GM18508 (cell line): ENCODE measurements at regions not wholly inside any gene's neighbourhood (a gene's known extent, or its start where the extent isn't known, plus 50 kb on each side); places are given as distances from the start of the nearest gene placed in this dataset.

Experiments
- ATAC-seq: cut with Tn5 transposase; IDR thresholded peaks from one replicate; pipeline ENCODE4 v1.9.1; 2021; ENCODE audit warnings: moderate number of reproducible peaks; ENCODE audit not compliant: insufficient read depth, unreplicated experiment

DNA sequence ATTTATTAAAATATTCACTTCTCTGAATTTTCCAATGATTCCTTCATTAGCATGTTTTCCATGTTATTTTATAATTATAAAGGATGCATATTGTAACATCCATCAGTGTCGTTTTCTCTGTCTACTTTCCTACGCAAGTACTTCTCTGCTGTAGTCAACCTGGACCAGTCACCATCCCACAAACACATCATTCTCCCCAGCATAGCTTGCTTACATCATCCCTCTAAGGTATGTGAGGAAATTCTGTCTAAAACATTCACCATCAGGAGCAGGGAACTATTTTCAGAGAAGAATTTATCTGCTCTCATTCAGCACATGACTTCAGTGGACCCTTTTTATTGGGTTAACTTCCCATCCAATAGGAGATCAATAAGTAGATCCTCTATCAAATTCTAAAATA is 806.1 kb upstream of the ARGLU1 start:
- ATAC-seq, result no peak

DNA sequence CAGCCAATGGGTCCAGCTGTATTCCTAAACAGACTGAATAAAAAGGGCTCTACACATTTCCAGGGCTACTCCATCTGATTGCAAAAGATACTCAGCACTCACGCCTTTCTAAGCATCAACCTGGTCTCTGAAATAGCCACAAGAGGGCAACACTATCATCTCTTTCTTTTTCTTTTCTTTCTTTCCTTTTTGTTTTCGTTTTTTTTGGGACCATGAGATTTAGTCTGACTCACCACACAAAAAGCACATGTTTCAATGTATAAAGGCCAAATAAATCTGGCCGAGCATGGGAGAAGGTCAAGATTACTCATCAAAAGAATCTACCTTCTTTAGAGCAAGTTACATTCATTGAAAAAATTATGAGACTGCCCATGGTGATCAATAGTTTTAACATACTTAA is 805.6 kb upstream of the ARGLU1 start:
- no peak for ATAC-seq

DNA sequence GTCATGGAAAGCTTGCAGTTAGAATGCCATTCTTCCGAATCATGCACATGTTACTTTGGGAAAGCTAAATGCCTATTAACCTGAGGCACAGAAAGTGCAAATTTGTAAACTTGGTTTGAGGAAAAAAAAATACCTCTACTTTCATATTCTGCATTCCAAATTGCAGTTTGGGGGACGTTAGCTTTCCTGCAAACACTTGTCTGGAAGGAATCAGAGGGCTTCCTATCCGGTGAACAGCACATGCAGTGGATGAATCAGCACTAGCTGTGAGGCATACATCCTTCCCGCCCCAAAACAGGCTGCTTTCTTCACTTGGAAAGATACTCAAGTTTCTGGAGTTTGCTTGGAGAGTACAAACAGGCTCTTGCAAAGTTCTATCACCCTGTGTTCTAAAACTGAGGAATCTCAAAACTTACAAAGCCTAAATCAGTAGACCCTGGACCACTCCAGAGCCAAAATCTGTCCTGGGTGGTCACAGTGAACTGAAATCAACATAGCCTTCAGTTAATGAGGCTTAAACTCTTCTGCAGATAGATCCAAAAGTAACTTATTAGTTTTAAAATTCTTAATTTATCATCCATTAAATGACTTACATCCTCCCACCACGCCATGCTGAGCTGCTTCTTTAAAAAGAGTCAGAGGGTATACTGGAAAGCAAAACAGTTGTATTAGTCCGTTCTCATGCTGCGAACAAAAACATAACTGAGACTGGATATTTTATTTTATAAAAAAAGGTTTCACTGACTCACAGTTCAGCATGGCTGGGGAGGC is 802.3 kb upstream of the ARGLU1 start:
- no peak for ATAC-seq

DNA sequence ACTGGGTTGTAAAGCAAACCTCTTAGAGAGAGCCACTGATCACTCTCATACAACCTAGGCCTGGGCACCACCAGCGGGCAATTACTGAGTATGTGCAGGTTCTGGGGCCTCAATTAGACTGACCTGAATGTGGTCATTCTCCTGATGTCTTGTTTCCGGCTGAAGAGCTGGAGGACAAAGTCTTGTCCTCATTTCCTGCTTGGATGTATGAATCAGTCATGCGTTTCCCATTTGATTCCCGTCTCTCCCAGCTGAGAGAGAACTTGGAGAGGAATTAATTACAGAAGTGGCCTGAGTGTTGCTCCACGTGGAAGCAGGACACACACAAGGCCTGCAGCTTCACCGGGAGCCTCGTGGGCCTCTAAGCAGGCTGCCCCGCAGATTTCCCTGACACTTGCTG is 799.3 kb upstream of the ARGLU1 start:
- ATAC-seq, result no peak

- no peak for ATAC-seq
Measured at GRCh38 chr13:107365466-107366215, 797.7 kb upstream of the ARGLU1 start.

DNA sequence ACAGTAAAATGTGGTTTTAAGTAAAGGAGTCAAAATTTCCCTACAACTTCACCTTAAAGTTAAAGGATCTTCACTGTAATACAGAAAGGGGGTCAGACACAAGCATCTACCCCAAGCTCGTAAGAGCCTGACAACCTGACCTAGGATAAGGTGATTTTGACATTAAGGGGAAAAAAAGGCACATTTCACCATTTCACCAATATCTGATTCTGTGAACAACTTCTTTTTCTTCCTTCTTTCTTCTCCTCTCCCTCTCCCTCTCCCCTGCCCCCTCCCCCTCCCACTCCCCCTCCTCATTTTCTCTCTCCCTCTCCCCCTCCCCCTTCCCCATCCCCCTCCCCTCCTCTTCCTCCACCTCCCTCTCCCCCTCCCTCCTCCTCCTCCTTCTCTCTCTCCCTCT is 796.7 kb upstream of the ARGLU1 start:
- ATAC-seq, result no peak

DNA sequence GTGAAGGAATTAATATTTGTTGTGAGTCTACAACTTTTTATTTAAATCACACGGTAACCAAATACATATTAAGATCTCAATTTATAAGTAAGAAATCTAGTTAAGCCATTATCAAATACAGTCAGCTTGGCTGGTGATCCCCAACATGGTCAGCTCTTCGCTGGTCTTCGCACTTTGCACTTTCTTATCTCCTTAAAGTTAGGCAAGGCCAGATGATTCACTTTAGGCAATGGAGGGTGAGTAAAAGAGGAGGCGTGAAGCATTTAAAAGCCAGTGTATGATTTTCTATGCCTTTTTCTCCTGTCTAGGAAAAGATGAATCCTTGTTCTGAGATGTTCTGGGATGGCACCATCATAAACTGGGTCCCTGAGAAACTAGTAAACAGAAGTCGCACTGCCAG is 793.7 kb upstream of the ARGLU1 start:
- ATAC-seq, result no peak

GRCh38 chr13:107360010-107360409 is 792.1 kb upstream of the ARGLU1 start:
- no peak for ATAC-seq

DNA sequence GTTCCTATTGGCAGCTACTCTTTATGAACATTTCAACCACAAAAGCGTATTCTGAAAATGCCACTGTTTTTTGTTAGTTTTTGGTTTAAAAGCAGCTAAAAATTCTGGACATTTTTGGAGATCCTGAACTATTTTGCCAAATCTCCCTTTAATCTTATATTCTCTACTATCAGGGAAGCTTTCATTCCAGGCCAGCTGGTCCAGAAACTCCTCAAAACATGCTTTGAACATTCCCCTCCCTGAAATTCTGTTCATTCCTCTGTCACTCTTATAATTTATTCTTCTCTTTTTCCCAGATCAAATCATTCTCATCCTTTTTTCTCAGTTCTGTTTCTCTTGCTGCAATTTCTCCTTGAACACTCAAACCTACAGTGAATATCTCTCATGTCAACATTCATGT is 790.9 kb upstream of the ARGLU1 start:
- ATAC-seq, result no peak

- no peak for ATAC-seq
Measured at GRCh38 chr13:107351305-107351704, 783.4 kb upstream of the ARGLU1 start.

DNA sequence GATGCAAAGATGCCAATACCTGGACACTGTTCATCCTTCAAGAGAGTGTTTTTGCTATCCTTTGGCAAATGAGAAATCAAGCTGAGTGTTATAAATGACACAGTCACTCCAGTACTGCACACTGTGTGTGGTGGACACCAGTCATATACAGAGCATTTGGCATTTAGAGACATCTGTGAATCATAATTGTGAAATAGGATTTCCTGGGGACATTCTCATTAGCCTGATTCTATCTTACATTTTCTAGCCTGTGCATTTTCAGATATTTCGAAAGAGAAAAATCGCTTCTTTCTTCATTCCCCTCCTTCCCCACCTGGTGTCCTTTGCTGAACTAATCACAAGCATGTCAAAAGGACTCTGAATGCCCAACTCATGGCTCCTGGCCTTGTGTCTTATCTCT is 781.0 kb upstream of the ARGLU1 start:
- ATAC-seq, result no peak

- ATAC-seq, result no peak
Measured at GRCh38 chr13:107348471-107348870, 780.5 kb upstream of the ARGLU1 start.

DNA sequence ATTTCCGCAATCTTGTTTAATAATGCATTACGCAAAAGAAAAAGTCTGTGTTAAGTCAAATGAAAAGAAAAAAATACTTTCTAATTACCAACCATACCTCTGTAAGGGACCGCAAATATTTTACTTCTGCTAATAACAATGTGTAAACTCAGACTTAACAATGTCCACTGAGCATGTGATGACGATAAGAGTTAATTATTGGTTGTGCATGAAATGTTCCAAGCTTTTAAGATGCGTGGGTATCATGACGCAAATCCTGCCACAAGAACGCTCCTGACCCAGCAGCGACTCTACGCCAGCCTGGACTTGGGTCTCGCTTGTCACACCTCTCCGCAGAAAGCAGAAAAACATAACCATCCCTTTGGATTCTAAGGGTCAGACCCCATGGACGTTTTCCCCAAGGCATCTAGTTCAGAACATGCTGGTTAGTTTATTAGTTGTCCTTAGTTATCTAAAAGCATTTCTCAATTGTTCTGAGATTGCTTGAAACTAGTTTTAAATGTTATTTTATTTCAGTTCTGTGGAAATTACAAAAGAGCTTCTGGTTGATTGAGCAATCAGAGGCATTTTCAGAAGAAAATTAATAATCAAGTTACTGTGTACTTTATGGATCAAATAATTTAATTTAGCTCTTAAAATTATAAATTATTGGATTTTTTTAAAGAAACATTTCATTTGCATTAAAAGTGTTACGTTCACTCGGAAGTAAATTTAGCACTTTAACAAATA is 779.9 kb upstream of the ARGLU1 start:
- ATAC-seq, result no peak

GRCh38 chr13:107342747-107343146 is 774.8 kb upstream of the ARGLU1 start:
- ATAC-seq, result no peak

- ATAC-seq, result no peak
Measured at GRCh38 chr13:107339209-107339608, 771.3 kb upstream of the ARGLU1 start.

DNA sequence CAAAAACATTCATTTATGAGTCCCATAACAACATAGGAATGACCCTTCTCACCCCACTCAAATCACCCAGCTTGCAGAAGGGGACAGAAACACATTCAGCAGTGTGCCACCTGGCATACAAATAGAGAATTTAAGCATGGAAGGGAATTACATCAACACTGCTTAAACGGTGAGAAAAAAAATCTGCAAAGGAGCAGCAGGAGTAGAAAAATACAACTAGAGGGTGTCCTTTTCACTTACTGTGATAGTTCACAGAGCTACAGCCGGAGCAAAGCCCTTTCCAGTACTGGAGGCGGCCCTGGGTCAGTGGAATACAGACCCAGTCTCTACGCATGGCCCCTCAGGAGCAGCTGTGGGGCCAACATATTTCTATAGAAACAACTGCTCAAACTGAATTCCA is 764.3 kb upstream of the ARGLU1 start:
- ATAC-seq, result no peak

DNA sequence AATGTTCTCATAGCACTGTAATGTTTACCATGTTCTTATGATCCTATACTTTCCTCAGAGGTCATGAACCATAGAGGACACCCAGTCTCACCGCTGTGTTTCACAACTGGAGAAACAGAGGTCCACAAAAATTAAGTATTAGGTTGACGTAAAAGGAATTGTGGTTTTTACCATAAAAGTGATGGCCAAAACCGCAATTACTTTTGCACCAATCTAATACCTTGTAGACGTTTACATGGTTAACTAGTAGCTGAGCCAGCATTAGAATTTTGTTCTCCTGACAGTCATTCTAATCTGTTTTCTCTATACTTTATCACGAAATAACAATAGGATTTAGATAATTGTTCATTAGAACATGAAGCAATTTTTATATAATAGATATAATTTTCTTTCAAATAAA is 763.4 kb upstream of the ARGLU1 start:
- ATAC-seq, result no peak

DNA sequence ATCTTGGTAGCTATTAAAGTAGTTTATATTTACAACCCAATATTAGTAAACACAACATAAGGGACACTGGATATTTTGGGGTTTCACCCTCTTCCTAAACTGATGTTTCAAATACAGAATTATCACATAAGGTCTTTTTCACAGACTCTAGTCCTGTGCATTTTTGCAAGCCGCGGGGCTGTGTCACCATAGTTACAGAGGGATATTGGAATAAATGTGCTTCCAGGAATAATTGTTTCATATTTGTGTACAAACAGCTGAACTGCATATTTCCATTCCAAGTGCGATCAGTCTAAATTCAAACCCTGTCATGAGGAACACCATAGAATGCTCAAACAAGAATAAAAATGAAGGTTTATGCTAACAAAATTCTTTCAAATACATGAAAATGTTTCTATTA is 762.5 kb upstream of the ARGLU1 start:
- ATAC-seq, result no peak

GRCh38 chr13:107329991-107330390 is 762.1 kb upstream of the ARGLU1 start:
- no peak for ATAC-seq

DNA sequence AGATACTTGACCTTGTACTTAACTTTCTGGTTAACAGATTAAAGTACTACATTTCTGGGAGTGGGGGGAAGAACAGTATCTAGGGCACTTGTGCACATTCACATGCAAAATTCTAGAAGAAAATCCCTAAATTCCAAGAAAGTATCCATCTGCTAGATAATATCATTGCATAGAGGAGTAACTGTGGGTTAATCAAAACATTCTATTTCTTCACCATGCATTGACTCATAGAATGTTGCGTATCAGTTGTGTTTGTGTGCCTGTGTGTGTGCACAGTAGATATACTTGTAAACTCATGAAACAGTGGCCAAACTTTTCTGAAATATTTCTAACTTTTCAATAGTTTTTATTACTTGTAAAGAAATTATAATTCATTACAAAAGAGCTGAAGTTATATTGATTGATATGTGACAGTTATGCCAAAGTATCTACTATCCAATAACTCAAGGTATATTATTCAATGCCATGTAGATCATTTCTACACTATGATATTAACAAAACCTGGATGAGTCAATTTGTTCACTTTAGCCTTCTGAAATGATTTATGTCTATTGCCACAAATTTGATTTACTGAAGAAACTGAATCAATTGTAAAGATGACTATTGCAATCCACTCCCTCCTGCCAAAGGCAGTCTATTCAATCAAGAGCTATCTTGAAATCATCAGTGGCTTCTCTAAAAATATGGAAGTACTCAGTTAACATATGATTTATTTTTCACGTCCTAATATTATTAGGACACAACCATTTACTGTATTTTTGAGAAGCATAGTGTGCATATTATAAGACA is 756.7 kb upstream of the ARGLU1 start:
- no peak for ATAC-seq

DNA sequence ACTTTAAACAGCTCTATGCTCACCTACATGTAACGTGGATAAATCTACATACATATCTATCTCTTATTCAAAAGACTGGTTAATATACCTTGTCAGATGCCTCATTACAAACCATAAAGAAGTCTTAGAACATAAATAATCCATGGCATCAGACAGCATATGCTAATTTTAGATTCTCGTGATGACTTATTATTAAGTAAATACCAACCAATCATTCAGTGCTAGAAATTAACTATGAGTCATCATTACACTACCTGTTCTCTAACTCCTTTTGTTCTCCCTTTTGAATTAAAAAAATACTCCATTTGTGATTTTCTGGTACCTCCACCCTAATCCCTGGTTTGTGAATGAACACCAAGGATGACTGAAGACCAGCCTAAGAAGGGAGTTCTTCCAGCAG is 754.3 kb upstream of the ARGLU1 start:
- ATAC-seq, result no peak
